Right renal pelvis (tissue), 4 donors: ENCODE measurements at regions not wholly inside any gene's neighbourhood (a gene's known extent, or its start where the extent isn't known, plus 50 kb on each side); places are given as distances from the start of the nearest gene placed in this dataset.
"Not testable (repeated sequence)": the region's sequence is repeated elsewhere in the genome, so short reads cannot be mapped to it uniquely, and the experiment has no call there.

Experiments used
- DNase-seq, 4 donors: peaks; one replicate each; pipeline ENCODE4 v3.0.0-alpha.2; 2013; ENCODE audit warnings: low read depth in 4 of 4, low spot score in 3 of 4, missing footprints in 1 of 4

DNA sequence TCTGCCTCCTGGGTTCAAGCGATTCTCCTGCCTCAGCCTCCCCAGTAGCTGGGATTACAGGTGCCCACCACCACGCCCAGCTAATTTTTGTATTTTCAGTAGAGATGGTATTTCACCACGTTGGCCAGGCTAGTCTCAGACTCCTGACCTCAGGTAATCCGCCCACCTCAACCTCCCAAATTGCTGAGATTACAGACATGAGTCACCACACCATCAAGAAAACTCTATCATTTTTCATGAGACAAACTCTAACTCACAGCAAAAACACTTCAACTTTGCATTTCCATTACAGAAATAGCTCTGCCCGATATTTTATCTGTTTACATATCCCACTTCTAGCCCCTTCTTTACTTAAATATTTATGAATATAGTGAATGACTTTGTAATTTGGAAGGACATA, 561.1 kb downstream of the TMX3 start:
- not testable (repeated sequence) for DNase-seq

GRCh38 chr18:68152770-68153169, 562.1 kb downstream of the TMX3 start:
- no peak for DNase-seq

DNA sequence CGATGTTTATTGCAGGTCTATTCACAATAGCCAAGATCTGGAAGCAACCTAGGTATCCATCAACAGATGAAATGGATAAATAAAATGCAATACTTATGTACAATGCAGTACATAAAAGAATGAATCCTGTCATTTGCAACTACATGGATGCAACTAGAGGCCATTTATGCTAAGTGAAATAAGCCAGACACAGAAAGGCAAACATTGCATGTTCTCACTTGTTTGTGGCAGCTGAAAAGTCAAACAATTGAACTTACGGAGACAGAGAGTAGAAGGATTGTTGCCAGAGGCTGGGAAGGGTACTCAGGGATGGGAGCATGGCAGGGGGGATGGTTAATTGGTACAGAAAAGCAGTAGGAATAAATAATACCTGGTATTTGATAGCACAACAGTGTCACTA, 563.9 kb downstream of the TMX3 start:
- no peak for DNase-seq

DNA sequence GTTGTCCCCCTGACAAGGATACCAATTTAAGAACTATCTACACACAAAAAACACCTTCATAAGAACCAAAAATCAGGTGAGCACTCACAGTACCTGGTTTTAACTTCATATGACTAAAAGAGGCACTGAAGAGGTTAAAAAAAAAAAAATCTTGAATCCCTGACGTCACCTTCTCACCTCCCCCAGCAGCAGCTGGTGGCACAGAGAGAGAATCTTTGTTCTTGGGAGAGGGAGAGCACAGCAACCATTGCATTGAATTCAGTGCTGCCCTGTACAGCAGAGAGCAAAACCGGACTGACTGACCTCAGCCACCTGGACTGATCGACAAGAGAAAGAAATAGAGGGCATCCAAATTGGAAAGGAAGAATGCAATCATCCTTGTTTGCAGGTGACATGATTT, 566.0 kb downstream of the TMX3 start:
- no peak for DNase-seq

- no peak for DNase-seq
Observed at GRCh38 chr18:68147728-68148127, 567.2 kb downstream of the TMX3 start.

DNA sequence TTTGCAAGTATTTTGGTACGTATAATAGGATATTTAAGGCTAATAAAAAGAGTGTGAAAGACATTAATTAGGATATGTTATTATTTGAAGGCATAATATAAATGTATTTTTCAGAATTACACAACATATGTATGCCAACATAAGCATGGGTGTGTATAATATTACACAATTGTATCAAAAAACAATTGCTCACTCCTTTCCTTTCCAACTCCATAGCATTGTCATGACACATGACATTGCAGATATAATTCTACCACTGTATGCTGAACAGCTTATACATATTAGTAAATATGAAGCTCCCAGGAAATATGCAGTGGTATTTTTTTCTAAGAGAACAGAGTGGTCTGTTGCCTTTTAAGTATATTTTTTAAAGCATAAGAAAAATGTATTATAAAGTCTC, 593.1 kb downstream of the TMX3 start:
- DNase-seq, result no peak

GRCh38 chr18:68121308-68121707, 593.6 kb downstream of the TMX3 start:
- no peak for DNase-seq

- no peak for DNase-seq
Observed at GRCh38 chr18:68114989-68115388, 598.5 kb upstream of the DSEL start.

DNA sequence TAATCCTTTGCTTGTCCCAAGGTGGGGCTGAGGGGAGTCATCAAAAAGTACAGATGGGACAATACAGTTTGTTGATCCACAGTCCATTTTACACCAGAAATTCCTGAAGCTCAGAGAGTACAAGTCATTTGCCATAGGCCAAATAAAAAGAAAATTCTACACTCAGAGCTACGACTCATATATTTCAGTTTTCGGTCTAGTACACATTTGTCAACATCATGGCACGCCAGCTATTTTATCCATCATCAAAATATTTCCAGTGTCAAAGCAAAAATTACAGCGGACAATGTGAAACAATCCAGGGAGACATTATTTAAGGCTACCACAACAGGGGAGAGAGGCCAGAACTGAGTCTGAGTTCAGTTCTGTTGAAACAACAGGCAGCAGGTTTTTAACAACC, 587.5 kb upstream of the DSEL start:
- no peak for DNase-seq

DNA sequence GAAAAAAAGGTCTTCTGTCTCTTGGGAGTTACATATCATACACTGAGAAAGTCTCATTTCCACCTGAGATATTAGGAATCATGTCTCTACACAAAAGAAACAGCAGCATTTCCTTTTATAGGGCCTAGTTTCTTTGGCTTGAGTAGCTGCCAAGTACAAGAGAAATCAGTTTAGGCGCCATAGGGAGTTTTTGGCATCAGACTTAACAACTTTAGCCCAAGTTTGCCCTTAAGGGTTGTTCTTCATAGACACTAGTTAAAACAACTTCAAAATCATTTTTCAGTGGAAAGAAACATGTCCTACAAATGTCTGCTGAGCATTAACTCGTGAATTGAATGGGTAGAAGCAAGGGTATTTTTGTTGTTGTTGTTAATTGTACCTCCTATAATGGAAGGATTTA, 587.0 kb upstream of the DSEL start:
- DNase-seq, result no peak

DNA sequence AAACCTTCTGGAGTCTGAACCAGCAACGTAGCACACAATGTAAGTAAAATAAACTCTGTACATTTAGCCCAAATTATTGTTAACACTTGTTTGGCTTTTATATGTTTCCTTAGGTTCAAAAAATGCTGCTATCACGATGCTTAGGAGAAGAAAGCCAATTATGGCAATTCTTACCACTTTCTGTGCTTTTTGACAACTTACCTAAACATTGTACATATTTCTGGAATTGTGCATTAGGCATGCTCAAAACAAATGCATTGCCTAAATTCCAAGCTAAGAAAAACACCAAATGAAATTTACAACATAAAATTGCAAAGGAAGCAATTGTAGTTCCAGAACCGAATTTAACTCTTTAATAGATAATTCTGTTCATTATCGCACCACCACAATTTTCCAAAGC, 585.6 kb upstream of the DSEL start:
- DNase-seq, result no peak

DNA sequence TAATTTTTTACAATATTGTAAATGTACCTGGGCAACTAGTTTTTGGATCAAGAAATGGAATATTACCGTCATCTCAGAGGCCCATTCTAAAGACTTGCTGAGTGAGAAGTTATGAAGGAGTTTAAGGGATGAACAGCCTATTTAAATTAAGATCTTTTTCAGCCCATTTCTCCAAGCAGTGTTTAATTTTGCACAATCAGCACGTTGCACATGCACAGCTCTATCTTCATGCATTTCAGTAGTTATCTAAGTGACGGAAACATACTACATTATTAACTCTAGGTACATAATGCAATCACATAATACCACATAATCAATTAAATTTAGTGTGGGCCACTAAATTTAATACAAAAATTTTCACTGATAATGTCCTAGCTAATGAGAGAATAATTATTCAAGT, 582.1 kb upstream of the DSEL start:
- no peak for DNase-seq

GRCh38 chr18:68086481-68086880, 570.0 kb upstream of the DSEL start:
- no peak for DNase-seq

DNA sequence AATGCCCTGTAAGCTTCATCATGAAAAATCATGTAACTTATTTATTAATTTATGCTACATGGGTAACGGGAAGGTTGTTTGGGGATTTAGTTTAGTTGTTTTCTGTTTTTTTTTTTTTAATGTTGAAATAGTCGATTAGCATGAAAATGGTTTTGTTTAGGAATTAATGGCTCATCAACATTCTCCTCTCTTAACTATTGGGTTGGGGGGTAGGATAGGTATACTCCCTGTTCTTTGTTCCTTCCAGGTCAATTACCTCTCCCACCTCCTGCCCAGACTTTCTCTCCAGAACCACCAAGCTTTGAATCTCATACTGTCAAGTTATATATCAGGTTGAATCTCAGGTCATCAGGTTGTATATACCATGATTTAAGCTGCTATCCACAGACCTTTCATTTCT, 568.7 kb upstream of the DSEL start:
- no peak for DNase-seq

DNA sequence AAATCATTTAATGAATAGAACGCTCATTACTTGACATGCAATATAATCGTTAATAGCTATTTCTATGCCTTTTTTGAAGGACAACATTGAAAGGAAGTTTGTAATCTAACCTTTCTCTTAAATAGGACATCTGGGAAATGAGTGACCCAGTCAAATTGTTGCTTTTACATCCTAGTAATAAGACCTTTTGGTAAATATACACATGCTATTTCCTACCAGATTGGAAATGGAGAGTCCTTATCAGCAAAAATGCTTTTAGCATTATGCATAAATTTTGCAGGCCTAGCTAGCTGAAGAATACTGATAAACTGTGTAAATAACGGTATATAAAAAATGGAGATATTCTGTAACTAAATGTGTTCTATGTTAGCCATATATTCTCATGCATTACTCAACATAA, 567.3 kb upstream of the DSEL start:
- no peak for DNase-seq

DNA sequence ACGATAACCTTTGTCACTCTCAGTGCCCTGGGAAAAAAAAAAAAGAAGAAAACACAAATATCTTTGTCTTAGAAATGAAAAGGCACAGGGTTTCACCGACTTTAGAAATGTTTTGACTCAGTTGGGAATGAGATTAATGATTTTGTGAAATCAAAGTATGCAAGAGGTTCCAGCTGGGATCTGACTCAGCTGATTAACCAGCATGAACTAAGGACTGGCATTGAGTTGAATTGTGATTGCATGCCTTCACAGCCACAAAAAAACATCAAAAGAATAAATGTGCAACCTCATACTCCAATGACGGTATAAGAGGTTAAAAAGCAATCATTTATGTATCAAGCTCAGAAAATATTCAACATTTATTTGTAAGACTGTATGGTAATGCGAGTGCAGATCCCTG, 566.6 kb upstream of the DSEL start:
- DNase-seq, result no peak

DNA sequence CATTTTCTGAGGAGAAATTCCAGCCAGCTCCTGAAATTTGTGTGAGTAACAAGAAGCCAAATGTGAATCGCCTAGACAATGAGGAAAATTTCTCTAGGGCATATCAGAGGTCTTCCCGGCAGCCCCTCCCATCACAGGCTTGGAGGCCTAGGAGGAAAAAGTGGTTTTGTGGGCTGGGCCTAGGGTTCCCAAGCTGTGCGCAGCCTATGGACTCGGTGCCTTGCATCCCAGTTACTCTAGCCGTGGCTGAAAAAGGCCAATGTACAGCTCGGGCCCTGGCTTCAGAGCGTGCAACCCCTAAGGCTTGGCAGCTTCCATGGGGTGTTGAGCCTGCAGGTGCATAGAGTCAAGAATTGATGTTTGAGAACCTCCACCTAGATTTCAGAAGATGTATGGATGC, 556.2 kb upstream of the DSEL start:
- DNase-seq, result no peak

GRCh38 chr18:68060871-68061270, 544.4 kb upstream of the DSEL start:
- no peak for DNase-seq

DNA sequence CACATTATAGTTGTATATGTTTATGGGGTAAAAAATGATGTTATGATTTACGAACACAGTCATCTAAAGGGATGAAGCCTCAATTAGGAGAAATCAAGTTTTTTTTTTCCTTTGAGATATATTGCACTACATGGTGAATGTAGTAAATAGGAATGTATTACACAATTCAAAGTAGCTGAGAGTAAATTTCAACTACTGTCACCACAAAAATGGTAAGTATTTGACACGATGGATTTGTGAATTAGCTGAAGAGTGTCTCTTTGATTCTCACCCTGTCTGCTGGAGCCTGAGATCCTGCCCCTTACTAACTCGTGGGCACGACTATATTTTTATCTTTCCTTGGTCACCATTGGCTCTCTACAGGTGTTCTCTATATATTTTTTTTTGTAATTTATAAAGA, 540.4 kb upstream of the DSEL start:
- no peak for DNase-seq

DNA sequence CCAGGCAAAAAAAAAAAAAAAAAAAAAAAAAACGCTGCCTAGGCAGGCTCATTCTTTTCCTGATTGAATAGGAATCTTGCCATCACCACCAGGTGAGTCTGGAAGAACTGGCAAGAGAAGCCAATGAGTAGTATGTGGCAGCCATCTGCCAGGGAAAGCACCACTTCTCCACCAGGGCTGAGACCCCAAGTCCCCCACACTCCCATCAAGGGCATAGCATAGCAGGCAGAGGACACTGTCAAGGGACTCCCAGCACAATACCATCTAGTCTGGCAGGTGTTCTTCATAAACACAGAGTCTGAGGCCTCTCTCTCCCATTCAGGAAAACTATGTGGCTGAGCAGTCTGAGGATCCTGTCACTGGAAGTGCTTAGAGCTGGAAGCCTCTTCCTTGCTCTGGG, 538.1 kb upstream of the DSEL start:
- no peak for DNase-seq

DNA sequence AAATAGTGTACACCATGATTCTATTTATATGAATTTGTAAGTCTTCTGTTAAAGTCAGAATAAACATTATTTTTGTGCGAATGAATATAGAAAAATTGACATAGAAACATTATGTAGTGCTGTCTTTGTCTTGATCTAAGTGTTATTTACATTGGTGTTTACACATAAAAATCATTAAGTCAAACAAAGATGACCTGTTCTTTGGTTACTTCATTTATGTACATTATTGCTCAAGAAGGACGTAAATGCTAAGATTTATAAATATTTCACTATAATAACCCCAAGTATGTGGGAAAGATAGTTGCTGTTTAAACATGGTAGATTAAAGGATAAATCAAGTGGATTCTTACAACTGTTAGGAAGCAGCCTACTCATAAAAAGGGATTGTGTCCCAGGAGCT, 536.8 kb upstream of the DSEL start:
- no peak for DNase-seq

- no peak for DNase-seq
Observed at GRCh38 chr18:68041327-68041726, 524.8 kb upstream of the DSEL start.

DNA sequence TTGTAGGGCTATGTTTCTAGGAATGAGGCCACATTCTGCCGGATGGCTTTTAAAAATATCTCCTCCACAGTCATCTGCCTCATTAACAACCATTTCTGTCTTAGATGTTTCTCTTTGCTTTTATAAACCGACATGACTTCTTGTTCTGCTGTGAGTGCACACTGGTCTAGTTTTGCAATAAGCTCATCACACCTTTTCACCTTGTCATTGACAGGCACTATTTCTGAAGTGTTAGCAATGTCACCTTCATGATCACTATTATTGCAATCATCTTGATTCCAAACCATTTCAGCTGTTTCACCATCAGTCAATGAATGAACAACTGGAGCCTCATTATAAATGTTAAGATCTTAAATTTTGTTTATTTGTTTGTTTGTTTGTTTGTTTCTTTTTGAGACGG, 523.7 kb upstream of the DSEL start:
- DNase-seq, result no peak
